Glomerular endothelial cell (primary cell): ENCODE measurements at regions not wholly inside any gene's neighbourhood (a gene's known extent, or its start where the extent isn't known, plus 50 kb on each side); places are given as distances from the start of the nearest gene placed in this dataset.

Experiments
- DNase-seq: peaks from one replicate; pipeline ENCODE4 v3.0.0-alpha.2; 2011; ENCODE audit warnings: low read depth, low spot score; ENCODE audit errors: extremely low read depth

DNA sequence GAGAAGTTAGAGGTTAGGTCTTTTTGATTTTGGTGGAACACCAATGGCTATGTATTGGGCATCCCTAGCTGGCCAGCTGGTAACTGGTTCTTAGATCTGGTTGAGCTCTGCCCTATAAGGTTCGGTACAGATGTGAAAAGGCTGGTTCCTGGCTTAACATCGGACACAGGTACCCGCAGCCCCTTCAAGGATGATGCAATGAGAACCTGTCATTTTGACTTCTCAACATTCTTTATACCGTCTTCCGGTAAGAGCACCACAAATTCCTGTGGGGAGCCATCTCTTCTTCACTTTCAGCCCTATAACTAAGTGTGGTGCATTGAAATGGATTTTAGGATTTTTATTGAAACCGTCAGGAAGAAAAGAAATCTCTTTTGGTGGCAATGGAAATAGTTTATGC, 222.8 kb downstream of the ADAMTS9 start:
- no peak for DNase-seq

DNA sequence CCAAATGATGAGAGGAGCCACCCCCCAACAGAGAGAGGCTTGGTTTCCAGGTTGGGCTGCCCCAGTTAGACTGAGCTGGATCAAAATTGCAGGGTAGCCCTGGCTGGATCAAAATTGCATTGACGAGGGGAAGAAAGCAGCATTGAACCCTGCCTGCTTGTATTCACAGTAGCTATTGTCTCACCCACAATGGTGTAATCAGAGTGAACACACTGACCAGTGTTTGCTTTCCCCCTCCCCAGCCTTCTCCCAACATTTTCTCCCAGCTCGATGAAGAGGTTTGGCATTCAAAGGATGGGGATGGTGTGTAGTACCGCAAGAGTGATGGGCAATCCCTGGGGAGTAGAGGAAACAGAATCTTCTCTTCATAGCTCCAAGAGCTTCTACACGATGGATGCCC, 223.8 kb downstream of the ADAMTS9 start:
- no peak for DNase-seq

DNA sequence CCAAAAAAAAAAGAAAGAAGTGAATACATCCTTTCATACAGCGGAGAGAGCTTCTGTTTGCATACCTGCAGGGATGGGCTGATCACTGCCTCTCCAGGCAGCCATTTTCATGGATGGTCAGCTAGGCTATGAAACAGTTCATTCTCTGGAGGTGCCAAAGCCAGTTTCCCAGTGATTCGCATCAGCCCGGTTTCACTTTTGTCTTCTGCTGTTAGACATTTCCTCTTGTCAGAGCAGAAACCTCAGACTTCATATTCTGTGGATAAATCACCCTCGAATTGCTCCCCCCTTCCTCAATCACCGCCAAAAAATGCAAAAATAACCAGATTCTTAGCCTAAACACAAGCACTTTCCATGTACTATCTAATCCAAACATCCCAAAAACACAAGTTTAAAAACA, 225.6 kb downstream of the ADAMTS9 start:
- DNase-seq, result no peak

DNA sequence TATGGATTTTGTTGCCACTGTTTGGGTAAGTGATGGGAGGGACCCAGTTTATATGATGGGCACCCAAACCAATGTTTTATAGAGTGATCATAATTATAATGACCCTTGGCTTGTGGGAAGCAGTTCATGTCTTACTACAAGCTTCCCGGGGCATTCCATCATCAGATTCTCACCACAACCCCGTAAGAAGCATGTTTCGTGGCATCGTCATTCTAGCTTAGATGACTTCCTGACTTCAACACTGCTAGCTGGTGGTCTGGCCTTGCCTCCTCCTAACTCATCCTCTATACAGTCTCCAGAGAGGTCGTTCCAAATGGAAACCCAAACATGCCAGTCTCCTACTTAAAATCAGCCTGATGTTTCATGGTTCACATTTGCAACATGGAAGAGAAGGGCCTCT, 226.9 kb downstream of the ADAMTS9 start:
- no peak for DNase-seq

DNA sequence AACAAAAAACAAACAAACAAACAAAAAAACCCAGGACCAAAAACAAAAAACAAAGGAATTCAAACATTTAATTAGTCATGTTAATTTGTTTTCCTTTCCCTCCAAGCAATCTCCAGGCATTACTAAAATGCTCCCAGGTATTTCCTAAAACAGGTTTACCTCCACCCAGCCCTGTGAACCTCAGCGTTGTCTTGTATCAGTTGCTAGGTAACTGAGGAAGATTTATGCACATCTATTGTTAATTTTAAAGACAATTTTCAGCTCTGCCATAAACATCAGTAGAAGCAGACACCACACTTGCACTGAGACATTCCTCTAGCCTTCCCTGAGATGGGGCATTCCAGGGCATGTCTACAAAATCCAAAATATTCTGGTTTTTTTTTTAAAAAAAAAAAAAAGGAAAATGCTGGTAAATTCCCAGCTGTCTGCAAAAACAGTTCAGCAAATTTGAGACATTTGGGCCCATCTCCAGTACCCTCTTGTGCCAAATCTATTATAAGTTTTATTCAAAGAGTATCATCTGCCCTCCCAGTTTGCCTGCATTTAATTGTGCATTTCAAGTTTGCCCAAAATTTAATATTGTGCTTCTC, 227.6 kb downstream of the ADAMTS9 start:
- DNase-seq, result no peak

DNA sequence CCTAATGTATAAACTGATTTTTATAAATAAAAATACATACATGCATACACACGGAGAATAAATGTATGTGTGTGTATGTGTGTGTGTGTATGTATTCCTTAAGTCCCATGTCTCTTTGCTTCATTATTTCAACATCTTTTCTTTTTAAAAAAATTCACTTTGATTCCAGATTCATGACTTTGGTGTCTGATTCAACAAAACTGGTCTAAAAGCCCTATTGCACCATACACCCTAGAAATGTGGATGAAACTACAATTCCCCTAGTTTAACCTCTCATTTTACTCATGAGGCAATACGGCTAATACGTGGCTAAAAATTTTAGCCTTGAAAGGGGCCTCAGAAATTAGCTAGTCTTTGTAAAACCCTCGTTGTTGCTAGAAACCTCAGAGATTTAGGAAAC, 228.1 kb downstream of the ADAMTS9 start:
- no peak for DNase-seq

DNA sequence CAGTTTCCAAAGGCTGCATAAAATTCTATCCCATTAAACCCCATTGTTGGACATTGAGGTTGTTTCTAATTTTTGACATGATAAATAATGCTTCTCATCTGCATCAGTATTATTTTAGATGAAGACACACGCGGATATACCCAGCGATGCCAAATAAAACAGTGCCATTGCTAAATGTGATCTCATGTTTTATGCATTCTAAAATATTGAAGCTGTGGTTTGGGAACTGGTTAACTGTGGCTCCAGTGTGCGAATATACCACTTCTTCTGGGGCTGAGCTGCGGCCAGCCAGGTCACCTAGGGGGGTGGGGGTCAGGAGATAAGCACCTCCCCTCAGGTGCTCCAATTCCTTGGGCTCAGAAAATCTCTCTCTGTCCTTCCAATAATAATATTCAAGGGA, 230.0 kb downstream of the ADAMTS9 start:
- DNase-seq, result no peak

DNA sequence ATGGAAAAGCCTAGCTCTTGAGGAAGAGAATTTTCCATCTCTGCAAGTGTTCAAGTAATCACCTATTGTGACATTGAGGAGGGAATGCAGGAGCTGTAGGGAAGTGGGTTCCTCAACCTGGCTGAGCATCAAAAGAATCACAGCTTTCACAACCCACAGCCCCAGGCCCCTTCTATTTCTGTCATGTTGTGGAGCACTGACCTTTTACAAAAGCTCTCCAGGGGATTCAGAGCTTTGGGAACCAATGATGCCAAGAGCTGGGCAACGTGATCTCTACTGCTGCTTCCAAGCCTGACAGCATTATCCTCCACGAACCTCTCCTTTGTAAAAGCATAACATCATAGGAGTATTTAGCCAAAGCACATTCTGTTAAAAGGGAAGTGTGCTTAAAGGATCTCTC, 231.1 kb downstream of the ADAMTS9 start:
- no peak for DNase-seq

DNA sequence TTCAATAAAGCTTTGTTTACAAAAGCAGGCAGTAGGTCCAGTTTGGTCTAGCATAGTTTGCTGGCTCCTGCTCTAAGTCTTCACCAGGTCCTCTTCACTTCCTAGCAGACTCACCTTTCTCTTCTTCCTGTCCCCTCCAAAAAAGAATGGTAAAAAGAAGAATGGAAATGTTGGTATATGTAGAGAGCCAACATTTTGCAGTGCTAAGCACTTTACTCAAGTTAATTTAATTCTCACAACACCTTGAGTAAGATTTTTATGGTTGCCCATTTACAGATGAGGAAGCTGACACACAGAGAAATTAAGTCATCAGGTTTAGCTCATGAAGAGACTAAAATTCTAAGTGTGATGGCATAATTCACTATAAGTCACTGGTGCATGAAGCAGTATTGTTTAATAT, 230.1 kb upstream of the PRICKLE2 start:
- DNase-seq, result no peak

DNA sequence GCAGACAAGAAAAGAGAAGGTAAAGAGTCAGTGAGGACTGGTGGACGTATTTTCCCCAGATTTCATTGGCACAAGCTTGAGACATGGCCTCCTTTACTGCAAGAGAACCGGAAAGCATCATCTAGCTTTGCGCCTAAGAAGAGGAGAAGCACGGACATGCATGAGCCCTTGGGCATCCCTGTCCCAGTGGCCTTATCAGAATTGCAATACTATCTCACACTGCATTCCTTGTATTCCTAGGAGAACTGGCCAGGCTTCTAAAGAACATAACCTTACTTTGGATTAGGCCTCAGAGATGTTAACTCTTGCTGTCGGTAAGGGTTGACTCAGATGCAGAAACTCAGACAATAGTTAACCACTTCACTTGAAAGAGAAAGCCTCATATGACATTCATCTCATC, 229.5 kb upstream of the PRICKLE2 start:
- DNase-seq, result no peak

DNA sequence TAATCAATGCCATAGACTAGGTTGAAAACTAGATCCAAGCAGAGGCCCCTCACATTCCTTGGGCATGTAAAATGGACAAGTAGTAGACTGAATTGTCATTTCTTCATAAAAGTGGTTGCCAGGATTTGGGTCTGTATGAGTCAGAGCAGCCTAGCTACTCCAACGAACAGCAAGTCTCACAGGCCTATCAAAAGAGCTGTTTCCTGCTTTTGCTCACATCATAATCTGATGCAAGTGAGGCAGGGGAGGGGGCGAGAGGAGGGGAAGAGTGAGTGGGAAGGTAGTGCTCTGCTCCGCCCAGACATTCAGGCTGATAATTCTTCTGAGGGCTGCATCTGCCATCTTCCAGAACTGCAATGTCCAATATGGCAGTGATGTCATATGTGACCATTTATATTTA, 228.9 kb upstream of the PRICKLE2 start:
- no peak for DNase-seq

DNA sequence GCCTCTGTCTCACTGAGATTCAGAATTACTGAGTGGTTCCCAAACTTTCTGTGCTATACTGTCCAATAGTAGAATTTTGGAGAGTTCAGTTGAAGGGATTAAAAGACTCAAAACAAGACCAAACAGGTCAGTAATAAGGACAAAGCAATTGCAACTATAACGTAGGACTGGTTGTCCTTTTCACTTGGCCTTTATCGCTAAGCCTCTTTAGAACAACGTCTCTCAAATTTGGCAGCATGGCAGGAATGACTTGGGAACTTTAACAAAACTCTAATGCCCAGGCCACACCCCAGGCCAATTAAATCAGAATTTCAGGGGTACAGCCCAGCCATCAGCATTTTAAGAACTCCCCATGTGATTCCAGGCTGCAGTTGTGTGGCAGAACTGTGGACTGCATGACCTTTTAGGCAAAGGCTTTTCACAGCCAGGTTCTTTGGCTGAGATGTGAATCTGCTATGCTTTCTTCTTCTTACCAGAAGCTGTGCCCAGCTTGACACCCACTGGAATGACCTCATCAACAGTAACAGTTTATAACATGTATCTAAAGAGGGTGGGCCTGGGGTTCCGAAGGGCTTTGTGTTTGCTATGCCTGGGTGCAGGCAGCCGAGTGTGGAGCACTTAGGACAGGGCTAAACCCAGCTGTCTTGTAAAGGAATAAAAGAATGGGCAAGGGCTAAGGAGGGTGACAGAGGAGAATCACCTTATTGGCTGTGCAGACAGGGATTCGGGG, 226.2 kb upstream of the PRICKLE2 start:
- DNase-seq, result no peak

DNA sequence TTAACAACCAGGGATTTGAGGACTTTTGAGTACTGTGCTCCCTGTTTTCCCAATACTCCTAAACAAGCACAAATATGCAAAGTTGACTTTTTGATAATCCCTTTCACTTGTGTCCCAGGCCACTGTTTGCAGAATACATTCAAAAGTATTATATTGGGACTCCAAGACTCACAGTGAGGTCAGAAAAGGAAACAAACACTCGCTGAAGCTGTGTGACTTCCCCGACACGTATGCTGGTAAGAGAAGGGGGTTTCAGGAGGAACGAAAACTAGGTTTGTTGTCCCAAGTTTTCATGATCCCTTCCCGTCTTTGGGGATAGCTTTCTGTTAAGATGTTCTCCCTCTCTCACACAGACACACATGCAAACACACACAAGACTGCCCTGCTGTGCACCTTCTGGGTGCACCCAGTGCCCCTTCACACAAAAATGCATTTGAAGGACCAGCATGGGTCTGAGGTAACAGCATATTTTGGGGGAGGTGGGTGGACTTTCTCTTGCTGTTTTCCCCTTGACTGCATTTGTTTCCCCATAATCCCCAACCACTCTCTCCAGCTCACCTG, 225.2 kb upstream of the PRICKLE2 start:
- DNase-seq, result no peak

DNA sequence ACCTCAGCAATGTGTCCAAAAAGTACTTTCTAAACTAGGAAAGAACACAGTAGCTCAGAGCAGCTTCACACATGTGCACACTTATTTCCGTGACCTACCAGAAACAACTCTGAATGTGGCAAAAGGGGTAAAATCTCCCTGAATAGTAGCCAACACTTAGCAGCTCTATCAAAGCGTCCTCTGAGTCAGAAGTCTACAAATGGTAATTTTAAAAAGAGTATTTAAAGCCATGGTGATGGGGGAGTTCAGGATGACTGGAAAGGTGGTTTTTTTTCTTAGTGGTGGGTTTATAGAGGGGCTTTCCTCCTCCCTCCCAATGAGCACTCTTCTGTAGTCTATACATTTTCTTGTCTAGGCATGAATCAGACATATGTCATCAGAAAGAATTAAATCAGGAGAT, 223.8 kb upstream of the PRICKLE2 start:
- no peak for DNase-seq

DNA sequence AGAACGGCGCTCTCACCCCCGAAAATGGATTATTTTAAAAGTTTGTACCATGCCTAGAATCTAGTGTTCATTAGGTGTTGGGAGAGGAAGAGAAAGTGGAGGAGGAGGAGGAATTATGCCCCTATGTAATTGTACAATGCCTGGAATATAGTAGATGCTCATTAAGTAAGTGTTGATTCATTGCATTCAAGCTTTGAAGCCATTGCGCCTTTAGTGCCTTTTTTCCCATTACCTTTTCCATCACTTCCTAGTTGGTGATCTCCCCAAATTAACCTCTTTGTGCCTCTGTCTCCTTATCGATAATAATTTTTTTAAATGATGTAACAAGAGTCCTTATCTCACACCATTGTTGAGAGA, 220.7 kb upstream of the PRICKLE2 start:
- no peak for DNase-seq

DNA sequence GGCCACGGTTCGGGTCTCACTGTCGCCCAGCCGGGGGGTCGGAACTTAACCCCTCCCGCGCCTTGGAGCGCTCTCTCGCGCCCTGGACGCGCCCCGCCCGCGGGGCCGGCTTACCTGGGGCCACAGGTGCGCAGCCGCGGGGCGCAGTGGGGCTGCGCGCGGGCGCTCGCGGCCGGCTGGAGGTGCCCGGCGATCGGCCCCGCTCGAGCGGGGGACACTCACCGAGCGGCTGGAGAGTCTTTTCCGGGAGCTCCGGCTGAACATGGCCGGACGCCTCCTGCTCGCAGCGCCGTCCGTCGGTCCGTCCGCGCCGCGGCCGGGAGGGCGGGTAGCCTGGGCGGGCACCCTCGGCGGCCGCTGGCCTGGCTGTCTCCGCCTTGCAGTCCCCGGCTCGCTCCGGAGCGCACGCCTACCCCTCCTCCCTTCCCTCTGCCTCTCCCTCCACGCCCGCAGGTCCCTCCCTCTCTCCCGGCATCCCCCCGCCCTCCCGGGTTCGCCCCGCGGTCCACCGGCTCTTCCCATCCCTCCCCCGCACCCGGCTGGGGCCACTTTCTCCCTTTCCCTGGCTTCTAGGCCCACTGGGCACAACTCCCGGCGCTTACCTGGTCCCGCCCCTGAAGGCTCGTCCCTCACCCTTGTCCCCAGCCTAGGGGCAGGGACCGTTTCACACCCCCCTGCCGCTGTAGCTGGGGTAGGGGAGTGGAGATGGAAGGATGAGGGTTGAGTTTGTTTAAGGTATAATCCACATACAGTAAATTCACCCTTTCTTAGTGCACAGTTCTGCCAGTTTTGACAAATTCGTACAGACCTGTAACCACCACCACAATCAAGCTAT, 220.1 kb upstream of the PRICKLE2 start:
- no peak for DNase-seq

DNA sequence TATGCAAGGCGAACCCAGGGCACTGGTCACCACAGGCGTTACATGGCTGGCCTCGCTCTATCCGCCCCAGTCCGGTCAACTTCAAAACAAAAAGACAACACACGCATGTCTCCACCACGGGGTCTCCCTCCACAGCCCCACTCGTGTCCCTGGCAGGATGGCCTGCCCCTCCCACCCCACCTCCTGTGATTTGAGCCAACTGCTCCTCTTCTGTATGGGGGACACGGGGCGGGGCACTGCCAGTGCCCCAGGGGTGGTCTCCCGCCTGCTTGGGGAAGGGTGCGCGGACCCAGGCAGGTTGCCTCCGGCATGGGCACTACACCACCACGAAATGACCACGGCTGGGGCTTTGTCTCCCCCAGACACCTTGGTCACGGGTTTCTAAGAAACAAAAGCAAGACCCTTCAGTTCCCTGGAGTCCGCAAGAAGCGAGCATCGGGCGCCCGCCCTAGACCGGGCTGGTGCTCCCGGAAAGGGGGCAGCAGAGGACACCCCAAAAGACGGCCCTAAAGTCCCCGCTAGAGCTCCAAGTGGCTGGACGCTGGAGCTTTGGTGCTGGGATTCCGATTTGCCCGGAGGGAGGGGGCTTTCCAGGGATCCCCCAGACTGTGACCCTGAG, 219.3 kb upstream of the PRICKLE2 start:
- DNase-seq, result no peak

DNA sequence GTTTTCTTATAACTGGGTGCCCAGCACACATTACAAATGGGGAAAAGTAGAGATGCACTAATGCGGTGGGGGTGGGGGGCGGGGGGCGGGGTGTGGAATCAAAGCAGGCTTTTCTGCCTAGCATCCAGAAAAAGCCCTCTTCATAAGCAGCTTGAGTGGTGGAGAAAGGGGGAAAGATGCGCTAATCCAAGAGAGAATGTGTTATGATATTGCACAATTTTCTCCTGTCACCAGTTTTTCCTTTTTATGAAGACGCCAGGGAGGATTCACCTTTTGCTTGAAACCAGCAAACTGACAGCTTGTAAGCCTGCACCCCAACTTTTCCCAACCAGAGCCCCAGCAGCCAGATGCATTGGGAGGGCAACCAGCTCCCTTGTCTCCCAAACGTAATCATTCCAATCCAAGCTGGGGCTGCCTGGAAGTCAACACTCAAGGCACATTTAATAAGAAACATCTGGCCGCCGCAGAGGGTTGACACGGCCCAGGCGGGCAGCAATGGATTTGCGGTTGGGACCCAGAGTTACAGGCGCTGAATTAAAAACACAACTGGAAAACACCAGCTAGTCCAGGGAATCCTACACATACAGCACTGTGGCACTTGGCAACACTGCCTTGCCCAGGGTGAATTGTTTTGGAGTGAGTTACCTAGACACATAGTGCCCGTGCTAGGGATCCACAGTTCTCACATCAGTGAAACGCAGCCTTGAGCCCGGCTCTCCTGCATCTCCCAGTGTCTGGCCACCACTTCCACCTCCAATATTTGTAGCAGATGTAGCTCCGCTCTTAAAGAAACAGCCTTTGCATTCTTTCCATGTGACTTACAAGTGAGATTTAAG, 218.5 kb upstream of the PRICKLE2 start:
- no peak for DNase-seq

DNA sequence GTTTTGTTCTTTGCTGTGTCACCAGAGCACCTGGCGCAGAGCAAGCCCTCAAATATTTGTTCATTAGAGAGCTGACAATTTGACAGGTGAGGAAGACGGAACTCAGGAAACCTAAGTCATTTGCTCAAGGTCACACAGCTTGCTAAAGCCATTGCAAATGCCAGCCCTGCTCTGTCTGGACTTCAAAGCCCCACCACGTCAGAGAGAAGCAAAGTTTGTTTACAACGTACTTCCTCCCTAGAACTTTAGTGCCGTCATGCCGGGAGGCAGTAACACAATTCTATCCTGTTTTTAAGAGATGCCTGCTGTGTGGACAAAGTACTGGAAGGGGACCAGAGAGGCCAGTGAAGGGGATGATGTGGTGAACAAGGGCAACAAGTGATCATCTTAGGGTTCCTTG, 216.6 kb upstream of the PRICKLE2 start:
- no peak for DNase-seq

DNA sequence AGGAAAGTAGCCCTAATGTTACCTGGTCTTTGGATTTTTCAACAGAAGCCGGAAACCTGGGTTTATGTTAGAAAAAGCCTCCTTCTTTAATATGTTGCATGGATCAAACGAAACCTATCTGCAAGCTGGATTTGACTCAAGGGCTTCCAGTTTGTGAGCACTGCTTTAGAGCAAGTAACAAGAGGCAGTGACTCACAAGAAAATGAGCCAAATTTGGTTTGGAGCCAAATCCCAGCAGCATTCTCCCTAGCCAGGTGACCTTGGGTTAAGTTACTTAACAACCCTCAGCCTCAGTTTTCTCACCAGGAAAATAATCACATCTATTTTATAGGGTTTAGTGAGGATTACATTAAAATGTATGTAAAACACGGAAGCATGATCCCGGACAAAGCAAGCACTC, 215.2 kb upstream of the PRICKLE2 start:
- DNase-seq, result no peak
